OCI-LY3 (cell line): ENCODE measurements at regions not wholly inside any gene's neighbourhood (a gene's known extent, or its start where the extent isn't known, plus 50 kb on each side); places are given as distances from the start of the nearest gene placed in this dataset.

Experiments
- H2AFZ ChIP-seq: fragments of 200-600, 300-600 bp; shearing (Covaris generic); 2 replicates; pipeline ENCODE4 v1.6.0; 2014; ENCODE audit warnings: antibody characterized with exemption, low read depth, low read length
- H3K27ac ChIP-seq: fragments of 200-600, 300-600 bp; sonication (generic); 2 replicates; pipeline ENCODE4 v1.5.1; 2014; ENCODE audit warnings: mild to moderate bottlenecking, low read length, moderate library complexity, mixed read lengths
- H3K27me3 ChIP-seq: fragments of 200-600, 300-600 bp; sonication (generic); 2 replicates; pipeline ENCODE4 v1.6.1; 2014; ENCODE audit warnings: low read depth, low read length, mixed read lengths
- H3K36me3 ChIP-seq: fragments of 200-600, 300-600 bp; sonication (generic); replicated peaks from 2 replicates; pipeline ENCODE3; 2014; ENCODE audit warnings: low read depth, low read length, mixed read lengths
- H3K4me1 ChIP-seq: fragments of 300-600, 200-600 bp; sonication (generic); 2 replicates; pipeline ENCODE4 v1.6.1; 2014; ENCODE audit warnings: low read length, mixed read lengths
- H3K4me2 ChIP-seq: fragments of 200-600, 300-600 bp; sonication (generic); 2 replicates; pipeline ENCODE4 v1.6.1; 2014; ENCODE audit warnings: low read length, mixed read lengths
- H3K4me3 ChIP-seq: fragments of 300-600, 200-600 bp; sonication (generic); 2 replicates; pipeline ENCODE4 v1.5.1; 2014; ENCODE audit warnings: antibody characterized with exemption, mild to moderate bottlenecking, low read length, moderate library complexity
- H3K79me2 ChIP-seq: fragments of 300-600, 200-600 bp; shearing (Covaris generic); 2 replicates; pipeline ENCODE4 v1.6.1; 2014; ENCODE audit warnings: mild to moderate bottlenecking, low read length, mixed read lengths
- H3K9ac ChIP-seq: fragments of 300-600, 200-600 bp; shearing (Covaris generic); 2 replicates; pipeline ENCODE4 v1.6.0; 2014; ENCODE audit warnings: mild to moderate bottlenecking, low read length, moderate library complexity
- H3K9me3 ChIP-seq: fragments of 200-600, 300-600 bp; shearing (Covaris generic); 2 replicates; pipeline ENCODE4 v1.6.1; 2014; ENCODE audit warnings: low read length, mixed read lengths; ENCODE audit not compliant: insufficient read depth
- H4K20me1 ChIP-seq: fragments of 200-600, 300-600 bp; sonication (generic); 2 replicates; pipeline ENCODE4 v1.6.1; 2016; ENCODE audit warnings: low read length, mixed read lengths; ENCODE audit not compliant: insufficient read depth
- CTCF ChIP-seq: fragments of 200-600, 300-600 bp; sonication (generic); IDR thresholded peaks from 2 replicates; pipeline ENCODE4 v1.5.1; 2014; ENCODE audit warnings: antibody characterized with exemption, low read length, low read depth
- EZH2phosphoT487 ChIP-seq: fragments of 200-600 bp; shearing (Covaris generic); IDR thresholded peaks from 2 replicates; pipeline ENCODE4 v1.6.1; 2018; ENCODE audit warnings: antibody characterized with exemption, mixed run types, low read depth

- H3K4me3 ChIP-seq, result no peak overlapping the region
- H3K27me3 ChIP-seq, result no peaks in the 10 kb centered on the region
- H3K4me2 ChIP-seq, result no peak overlapping the region
- no peak overlapping the region for H3K27ac ChIP-seq
- H3K9me3 ChIP-seq, result no peaks in the 10 kb centered on the region
- no peak for TF ChIP-seq EZH2phosphoT487
- TF ChIP-seq CTCF, result no peak
- H3K79me2 ChIP-seq, result no peaks in the 10 kb centered on the region
- peaks cover 8% of the 10 kb centered on the region for H3K4me1 ChIP-seq
- no peak overlapping the region for H3K9ac ChIP-seq
- no peaks in the 10 kb centered on the region for H4K20me1 ChIP-seq
- no peaks in the 10 kb centered on the region for H3K36me3 ChIP-seq
- H2AFZ ChIP-seq, result no peak overlapping the region
Measured at GRCh38 chr9:22645893-22646292, 199.3 kb downstream of the DMRTA1 start.

GRCh38 chr9:22649384-22649783 lies 202.8 kb downstream of the DMRTA1 start:
- H3K4me2 ChIP-seq, result no peak overlapping the region
- no peak overlapping the region for H3K9ac ChIP-seq
- H3K4me1 ChIP-seq, result no peaks in the 10 kb centered on the region
- H3K79me2 ChIP-seq, result no peaks in the 10 kb centered on the region
- no peaks in the 10 kb centered on the region for H4K20me1 ChIP-seq
- no peaks in the 10 kb centered on the region for H3K9me3 ChIP-seq
- TF ChIP-seq CTCF, result no peak
- TF ChIP-seq EZH2phosphoT487, result no peak
- H3K27ac ChIP-seq, result no peak overlapping the region
- no peak overlapping the region for H3K4me3 ChIP-seq
- no peak overlapping the region for H2AFZ ChIP-seq
- H3K27me3 ChIP-seq, result no peaks in the 10 kb centered on the region
- no peaks in the 10 kb centered on the region for H3K36me3 ChIP-seq

- no peaks in the 10 kb centered on the region for H3K9me3 ChIP-seq
- no peak overlapping the region for H3K27ac ChIP-seq
- no peak overlapping the region for H3K4me3 ChIP-seq
- no peaks in the 10 kb centered on the region for H4K20me1 ChIP-seq
- H3K27me3 ChIP-seq, result no peaks in the 10 kb centered on the region
- no peak overlapping the region for H3K9ac ChIP-seq
- no peak overlapping the region for H3K4me2 ChIP-seq
- H2AFZ ChIP-seq, result no peak overlapping the region
- no peaks in the 10 kb centered on the region for H3K4me1 ChIP-seq
- H3K79me2 ChIP-seq, result no peaks in the 10 kb centered on the region
- no peaks in the 10 kb centered on the region for H3K36me3 ChIP-seq
- no peak for TF ChIP-seq CTCF
- TF ChIP-seq EZH2phosphoT487, result no peak
Measured at GRCh38 chr9:22650145-22650544, 203.5 kb downstream of the DMRTA1 start.

- no peak overlapping the region for H3K4me2 ChIP-seq
- H3K4me1 ChIP-seq, result no peaks in the 10 kb centered on the region
- no peak overlapping the region for H3K9ac ChIP-seq
- H3K4me3 ChIP-seq, result no peak overlapping the region
- H4K20me1 ChIP-seq, result no peaks in the 10 kb centered on the region
- no peak for TF ChIP-seq EZH2phosphoT487
- no peak for TF ChIP-seq CTCF
- no peaks in the 10 kb centered on the region for H3K9me3 ChIP-seq
- no peaks in the 10 kb centered on the region for H3K36me3 ChIP-seq
- H3K27ac ChIP-seq, result no peak overlapping the region
- H3K27me3 ChIP-seq, result no peaks in the 10 kb centered on the region
- no peaks in the 10 kb centered on the region for H3K79me2 ChIP-seq
- H2AFZ ChIP-seq, result no peak overlapping the region
Measured at GRCh38 chr9:22650946-22651345, 204.3 kb downstream of the DMRTA1 start.
